Thoracic aorta (tissue), 2 donors: ENCODE measurements at regions not wholly inside any gene's neighbourhood (a gene's known extent, or its start where the extent isn't known, plus 50 kb on each side); places are given as distances from the start of the nearest gene placed in this dataset.

ENCODE experiments used
- ATAC-seq: fragments of 150-250 bp; one replicate; pipeline ENCODE4 v1.8.0; 2017; ENCODE audit warnings: low read depth; ENCODE audit not compliant: insufficient number of reproducible peaks, low FRiP score
- DNase-seq: peaks from one replicate; pipeline ENCODE4 v3.0.0-alpha.2; 2020; ENCODE audit warnings: low spot score
- H3K27ac ChIP-seq, 2 donors: fragments of 200-600 bp; sonication (generic); 1 replicate in 1 of 2; 2 replicates in 1 of 2; pipeline ENCODE4 v1.5.1; 2016; ENCODE audit warnings: mild to moderate bottlenecking in 2 of 2, moderate library complexity in 2 of 2
- H3K27me3 ChIP-seq: fragments of 200-600 bp; sonication (generic); replicated peaks from 2 replicates; pipeline ENCODE4 v1.6.0; 2016; ENCODE audit warnings: mild to moderate bottlenecking; ENCODE audit not compliant: insufficient read depth
- H3K36me3 ChIP-seq: fragments of 200-600 bp; sonication (generic); one replicate; pipeline ENCODE4 v1.5.1; 2016
- H3K4me1 ChIP-seq, 2 donors: fragments of 200-600 bp; sonication (generic); 1 replicate in 1 of 2; 2 replicates in 1 of 2; pipeline versions ENCODE4 v1.5.1 to v1.6.0; 2016; ENCODE audit warnings: low read depth in 2 of 2, mild to moderate bottlenecking in 1 of 2; ENCODE audit not compliant: control insufficient read depth in 1 of 2
- H3K4me3 ChIP-seq: fragments of 200-600 bp; sonication (generic); 2 replicates; pipeline ENCODE4 v1.5.1; 2016; ENCODE audit warnings: mild to moderate bottlenecking
- H3K9me3 ChIP-seq: fragments of 200-600 bp; sonication (generic); 2 replicates; pipeline ENCODE4 v1.5.1; 2016
- TF ChIP-seq, protein P1 (sequence below): fragments of 200-600 bp; sonication (generic); IDR thresholded peaks from one replicate; pipeline ENCODE4 v1.5.1; 2019; ENCODE audit warnings: antibody characterized with exemption

DNA sequence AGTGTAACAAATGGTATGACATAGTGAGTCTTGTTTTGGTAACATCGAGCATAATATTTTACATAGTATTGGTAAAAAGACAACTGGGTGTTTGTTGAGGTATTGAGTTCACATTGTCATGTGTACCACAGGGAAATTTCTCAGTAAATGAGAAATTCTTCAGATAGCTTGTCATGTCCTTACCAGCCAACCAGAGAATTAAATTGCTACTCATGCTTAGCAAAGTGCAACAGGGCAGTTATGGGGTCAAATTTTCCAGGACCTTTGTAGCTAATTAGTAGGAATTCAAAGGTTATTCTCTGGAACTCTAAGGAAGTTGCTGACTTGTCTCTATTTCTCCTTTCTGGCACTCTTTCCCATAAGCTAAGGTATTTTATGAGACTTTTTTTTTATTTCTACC lies 595.7 kb downstream of the EFNA5 start:
- H3K9me3 ChIP-seq = peaks cover 10% of the 10 kb centered on the region
- TF ChIP-seq, protein P1, sequence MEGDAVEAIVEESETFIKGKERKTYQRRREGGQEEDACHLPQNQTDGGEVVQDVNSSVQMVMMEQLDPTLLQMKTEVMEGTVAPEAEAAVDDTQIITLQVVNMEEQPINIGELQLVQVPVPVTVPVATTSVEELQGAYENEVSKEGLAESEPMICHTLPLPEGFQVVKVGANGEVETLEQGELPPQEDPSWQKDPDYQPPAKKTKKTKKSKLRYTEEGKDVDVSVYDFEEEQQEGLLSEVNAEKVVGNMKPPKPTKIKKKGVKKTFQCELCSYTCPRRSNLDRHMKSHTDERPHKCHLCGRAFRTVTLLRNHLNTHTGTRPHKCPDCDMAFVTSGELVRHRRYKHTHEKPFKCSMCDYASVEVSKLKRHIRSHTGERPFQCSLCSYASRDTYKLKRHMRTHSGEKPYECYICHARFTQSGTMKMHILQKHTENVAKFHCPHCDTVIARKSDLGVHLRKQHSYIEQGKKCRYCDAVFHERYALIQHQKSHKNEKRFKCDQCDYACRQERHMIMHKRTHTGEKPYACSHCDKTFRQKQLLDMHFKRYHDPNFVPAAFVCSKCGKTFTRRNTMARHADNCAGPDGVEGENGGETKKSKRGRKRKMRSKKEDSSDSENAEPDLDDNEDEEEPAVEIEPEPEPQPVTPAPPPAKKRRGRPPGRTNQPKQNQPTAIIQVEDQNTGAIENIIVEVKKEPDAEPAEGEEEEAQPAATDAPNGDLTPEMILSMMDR = no peak
- H3K27ac ChIP-seq = no peak overlapping the region
- ATAC-seq = no peak
- no peak for DNase-seq
- H3K4me3 ChIP-seq = no peak overlapping the region
- no peaks in the 10 kb centered on the region for H3K27me3 ChIP-seq
- H3K36me3 ChIP-seq = no peaks in the 10 kb centered on the region
- no peaks in the 10 kb centered on the region for H3K4me1 ChIP-seq

DNA sequence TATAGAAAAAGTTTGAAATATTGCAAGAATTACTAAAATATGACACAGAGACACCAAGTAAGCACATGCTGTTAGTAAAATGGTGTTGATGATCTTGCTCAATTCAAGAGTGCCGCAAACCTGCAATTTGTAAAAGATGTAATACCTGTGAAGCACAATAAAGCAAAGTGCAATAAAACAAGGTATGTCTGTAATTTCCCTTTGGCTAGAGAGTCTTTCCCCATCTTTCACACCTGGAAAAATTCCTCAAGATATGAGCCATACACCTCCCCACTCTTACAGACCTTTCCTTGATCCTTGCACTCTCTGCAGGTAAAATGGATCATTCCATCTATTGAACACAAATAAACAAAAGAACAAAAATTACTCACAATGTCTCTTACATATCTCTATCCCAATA lies 597.8 kb downstream of the EFNA5 start:
- ATAC-seq (no peak), DNase-seq (no peak)
- Histone ChIP-seq H3K4me3 (no peak overlapping the region), H3K9me3 (peaks cover 10% of the 10 kb centered on the region), H3K4me1 (no peaks in the 10 kb centered on the region), H3K36me3 (no peaks in the 10 kb centered on the region), H3K27ac (no peak overlapping the region), H3K27me3 (no peaks in the 10 kb centered on the region)
- TF ChIP-seq, protein P1 = no peak

GRCh38 chr5:107072440-107072839 lies 598.3 kb downstream of the EFNA5 start:
- Histone ChIP-seq H3K9me3 (peaks cover 10% of the 10 kb centered on the region), H3K36me3 (no peaks in the 10 kb centered on the region), H3K4me1 (peaks cover 0 to 2% of the 10 kb centered on the region in 2 donors), H3K4me3 (no peak overlapping the region), H3K27me3 (no peaks in the 10 kb centered on the region), H3K27ac (no peak overlapping the region)
- DNase-seq (no peak), ATAC-seq (no peak)
- TF ChIP-seq, protein P1 = no peak

DNA sequence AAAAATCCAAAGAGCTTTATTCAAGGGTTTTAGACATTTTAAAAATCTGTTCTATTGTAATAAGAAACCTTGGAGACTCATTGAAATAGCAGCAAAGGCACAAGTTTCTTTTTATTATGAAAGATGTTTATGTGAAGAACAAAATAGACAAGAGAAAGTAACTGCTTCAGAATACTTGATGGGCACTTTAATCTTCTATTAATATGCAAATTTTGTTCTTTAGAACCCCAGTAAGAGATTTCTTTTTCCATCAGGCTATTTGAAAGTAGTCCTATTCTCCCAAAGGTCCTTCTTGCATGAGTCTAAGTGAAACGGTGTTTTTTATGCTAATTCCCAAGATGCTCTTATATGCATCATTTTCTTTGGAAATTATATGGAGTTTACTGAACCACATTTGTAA lies 602.0 kb downstream of the EFNA5 start:
- Histone ChIP-seq H3K27me3 (no peaks in the 10 kb centered on the region), H3K4me3 (no peak overlapping the region), H3K27ac (no peak overlapping the region), H3K36me3 (no peaks in the 10 kb centered on the region), H3K4me1 (peaks cover 0 to 9% of the 10 kb centered on the region in 2 donors), H3K9me3 (peaks cover 10% of the 10 kb centered on the region)
- DNase-seq (no peak), ATAC-seq (no peak)
- TF ChIP-seq, protein P1 = no peak

GRCh38 chr5:107067395-107067794 lies 603.3 kb downstream of the EFNA5 start:
- Histone ChIP-seq H3K9me3 (peaks cover 10% of the 10 kb centered on the region), H3K36me3 (no peaks in the 10 kb centered on the region), H3K4me1 (peaks cover 0 to 9% of the 10 kb centered on the region in 2 donors), H3K27ac (no peak overlapping the region), H3K4me3 (no peak overlapping the region), H3K27me3 (no peaks in the 10 kb centered on the region)
- no peak for ATAC-seq
- DNase-seq = no peak
- TF ChIP-seq, protein P1 = no peak
